ENCODE measurements at regions not wholly inside any gene's neighbourhood (a gene's known extent, or its start where the extent isn't known, plus 50 kb on each side); places are given as distances from the start of the nearest gene placed in this dataset.

DNA sequence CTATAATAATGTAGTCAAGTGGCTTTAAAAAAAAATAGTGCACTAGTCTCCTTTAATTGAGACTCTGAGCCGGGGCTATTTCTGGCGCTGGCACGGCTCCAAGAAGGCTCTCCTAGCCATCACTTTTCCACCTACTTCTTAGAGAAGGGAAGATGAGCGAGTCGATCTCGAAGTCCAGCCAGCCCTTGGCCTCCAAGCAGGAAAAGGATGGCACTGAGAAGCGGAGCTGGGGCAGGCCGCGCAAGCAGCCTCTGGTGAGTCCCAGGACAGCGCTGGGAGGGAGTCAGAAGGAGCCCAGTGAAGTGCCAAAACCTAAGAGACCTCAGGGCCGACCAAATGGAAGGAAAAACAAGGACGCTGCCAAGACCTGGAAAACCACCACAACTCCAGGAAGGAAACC is 531.9 kb downstream of the MAGEB5 start:
- H3K4me3 ChIP-seq (replicated peaks; ENCODE audit: low read depth, low read length), result no peak overlapping the region
- no peak for DNase-seq (ENCODE audit: extremely low read depth, insufficient read length)
- no peaks in the 10 kb centered on the region for H3K27me3 ChIP-seq (replicated peaks; ENCODE audit: control insufficient read depth, insufficient read depth, low read length)
- no peaks in the 10 kb centered on the region for H3K36me3 ChIP-seq (ENCODE audit: control insufficient read depth, insufficient read depth, low read length)
- TF ChIP-seq, protein P1, sequence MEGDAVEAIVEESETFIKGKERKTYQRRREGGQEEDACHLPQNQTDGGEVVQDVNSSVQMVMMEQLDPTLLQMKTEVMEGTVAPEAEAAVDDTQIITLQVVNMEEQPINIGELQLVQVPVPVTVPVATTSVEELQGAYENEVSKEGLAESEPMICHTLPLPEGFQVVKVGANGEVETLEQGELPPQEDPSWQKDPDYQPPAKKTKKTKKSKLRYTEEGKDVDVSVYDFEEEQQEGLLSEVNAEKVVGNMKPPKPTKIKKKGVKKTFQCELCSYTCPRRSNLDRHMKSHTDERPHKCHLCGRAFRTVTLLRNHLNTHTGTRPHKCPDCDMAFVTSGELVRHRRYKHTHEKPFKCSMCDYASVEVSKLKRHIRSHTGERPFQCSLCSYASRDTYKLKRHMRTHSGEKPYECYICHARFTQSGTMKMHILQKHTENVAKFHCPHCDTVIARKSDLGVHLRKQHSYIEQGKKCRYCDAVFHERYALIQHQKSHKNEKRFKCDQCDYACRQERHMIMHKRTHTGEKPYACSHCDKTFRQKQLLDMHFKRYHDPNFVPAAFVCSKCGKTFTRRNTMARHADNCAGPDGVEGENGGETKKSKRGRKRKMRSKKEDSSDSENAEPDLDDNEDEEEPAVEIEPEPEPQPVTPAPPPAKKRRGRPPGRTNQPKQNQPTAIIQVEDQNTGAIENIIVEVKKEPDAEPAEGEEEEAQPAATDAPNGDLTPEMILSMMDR (IDR thresholded peaks at IDR 0.05; ENCODE audit: insufficient read depth, low read length, poor library complexity, severe bottlenecking), result no peak

DNA sequence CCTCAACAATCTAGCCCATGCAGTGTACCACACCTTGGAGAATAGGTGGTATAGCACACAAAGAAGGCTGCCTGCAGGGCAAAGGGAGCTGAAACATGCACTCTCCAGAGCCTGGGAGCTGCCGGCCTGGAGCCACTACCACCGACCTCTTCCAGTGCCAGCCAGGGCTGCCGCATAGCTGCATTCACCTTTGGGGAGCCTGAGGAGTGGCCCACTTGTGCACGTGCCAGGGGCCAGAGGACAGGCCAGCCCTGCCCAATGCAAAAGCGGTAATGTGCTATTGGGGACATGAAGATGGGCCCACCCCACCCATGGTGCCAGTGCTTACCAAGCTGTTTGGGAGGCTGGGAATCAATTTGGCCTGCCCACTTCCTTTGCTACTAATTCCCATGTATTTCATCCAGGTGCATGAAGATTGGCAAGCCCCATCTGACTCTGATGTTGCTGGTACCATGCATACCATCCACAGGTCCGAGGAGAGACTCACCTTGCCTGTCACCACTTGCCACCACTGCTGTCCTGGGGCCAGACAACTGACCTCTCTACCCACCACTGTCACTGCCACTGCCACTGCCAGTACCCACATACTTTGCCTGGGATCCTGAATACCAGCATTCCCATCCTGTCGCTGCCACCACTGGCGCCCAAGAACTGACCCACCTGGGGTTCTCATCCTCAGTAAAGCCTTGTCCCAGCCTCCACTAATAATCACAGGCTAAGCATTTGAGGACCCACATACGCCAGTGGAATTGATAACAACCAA is 506.9 kb downstream of the MAGEB5 start:
- H3K27me3 ChIP-seq (replicated peaks; ENCODE audit: control insufficient read depth, insufficient read depth, low read length), result no peaks in the 10 kb centered on the region
- no peak for DNase-seq (ENCODE audit: extremely low read depth, insufficient read length)
- TF ChIP-seq, protein P1 (IDR thresholded peaks at IDR 0.05; ENCODE audit: insufficient read depth, low read length, poor library complexity, severe bottlenecking), result no peak

DNA sequence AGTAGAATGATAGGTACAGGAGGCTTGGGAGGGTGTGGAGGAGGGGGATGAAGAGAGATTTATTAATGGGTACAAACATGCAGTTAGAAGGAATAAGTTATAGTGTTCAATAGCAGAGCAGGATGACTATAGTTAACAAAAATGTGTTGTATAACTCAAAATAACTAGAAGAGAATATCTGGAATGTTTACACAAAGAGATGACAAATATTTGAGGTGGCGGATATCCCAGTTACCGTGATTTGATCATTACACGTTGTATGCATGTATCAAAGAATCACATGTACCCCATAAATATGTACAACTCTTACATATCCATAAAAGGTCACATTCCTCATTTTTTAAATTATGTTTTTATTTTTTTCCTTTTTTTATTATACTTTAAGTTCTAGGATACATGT is 456.6 kb downstream of the MAGEB5 start:
- H3K4me3 ChIP-seq (replicated peaks; ENCODE audit: low read depth, low read length), result no peak overlapping the region
- H3K27me3 ChIP-seq (replicated peaks; ENCODE audit: control insufficient read depth, insufficient read depth, low read length), result no peaks in the 10 kb centered on the region
- no peaks in the 10 kb centered on the region for H3K36me3 ChIP-seq (ENCODE audit: control insufficient read depth, insufficient read depth, low read length)
- DNase-seq (ENCODE audit: extremely low read depth, insufficient read length), result no peak
- TF ChIP-seq, protein P1 (IDR thresholded peaks at IDR 0.05; ENCODE audit: insufficient read depth, low read length, poor library complexity, severe bottlenecking), result no peak

More for the DNA sequence above, 506.9 kb downstream of the MAGEB5 start:
- Histone ChIP-seq H3K4me3 (replicated peaks; ENCODE audit: low read depth, low read length) (no peak overlapping the region), H3K36me3 (ENCODE audit: control insufficient read depth, insufficient read depth, low read length) (no peaks in the 10 kb centered on the region)

DNA sequence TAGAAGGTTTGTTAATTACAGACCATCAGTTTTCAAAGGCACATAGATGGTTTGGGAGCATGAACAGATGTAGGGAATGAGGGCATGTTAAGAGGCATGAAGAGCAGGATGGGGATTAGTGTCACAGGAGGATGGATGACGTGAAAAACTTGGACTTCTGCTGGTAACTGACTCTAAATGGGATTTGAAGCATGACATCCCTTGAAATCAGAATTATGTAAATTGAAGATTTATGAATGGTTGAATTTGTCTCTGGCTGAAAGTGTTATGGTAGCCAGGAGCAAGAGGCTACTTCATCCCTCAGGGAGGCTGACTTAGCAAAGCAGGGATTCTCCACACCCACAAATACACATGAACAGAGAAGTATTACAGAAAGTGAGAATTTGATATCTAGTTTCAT is 454.6 kb downstream of the MAGEB5 start:
- H3K4me3 ChIP-seq (replicated peaks; ENCODE audit: low read depth, low read length), result no peak overlapping the region
- no peaks in the 10 kb centered on the region for H3K36me3 ChIP-seq (ENCODE audit: control insufficient read depth, insufficient read depth, low read length)
- TF ChIP-seq, protein P1 (IDR thresholded peaks at IDR 0.05; ENCODE audit: insufficient read depth, low read length, poor library complexity, severe bottlenecking), result no peak
- no peak for DNase-seq (ENCODE audit: extremely low read depth, insufficient read length)
- no peaks in the 10 kb centered on the region for H3K27me3 ChIP-seq (replicated peaks; ENCODE audit: control insufficient read depth, insufficient read depth, low read length)

DNA sequence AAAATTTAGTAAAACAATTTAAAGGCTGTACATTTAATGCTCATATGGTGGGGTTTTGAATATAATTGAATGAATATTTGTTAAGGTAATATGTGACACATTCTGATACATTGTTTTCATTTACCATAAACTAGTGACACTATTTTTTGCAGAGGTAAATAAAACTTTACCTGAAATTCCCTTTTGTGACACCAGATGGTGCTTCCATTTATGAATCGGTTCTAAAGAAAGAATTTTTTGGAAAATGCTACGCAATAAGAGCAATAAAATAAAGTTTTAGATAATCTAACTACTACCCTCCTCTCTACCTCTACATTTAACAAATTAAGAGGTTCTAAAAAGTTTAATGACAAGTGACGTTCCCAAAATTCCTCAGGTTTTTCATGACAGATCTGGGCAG is 448.9 kb downstream of the MAGEB5 start:
- Histone ChIP-seq H3K36me3 (ENCODE audit: control insufficient read depth, insufficient read depth, low read length) (no peaks in the 10 kb centered on the region), H3K4me3 (replicated peaks; ENCODE audit: low read depth, low read length) (no peak overlapping the region), H3K27me3 (replicated peaks; ENCODE audit: control insufficient read depth, insufficient read depth, low read length) (no peaks in the 10 kb centered on the region)
- no peak for DNase-seq (ENCODE audit: extremely low read depth, insufficient read length)
- TF ChIP-seq, protein P1 (IDR thresholded peaks at IDR 0.05; ENCODE audit: insufficient read depth, low read length, poor library complexity, severe bottlenecking), result no peak
